ENCODE measurements at regions not wholly inside any gene's neighbourhood (a gene's known extent, or its start where the extent isn't known, plus 50 kb on each side); places are given as distances from the start of the nearest gene placed in this dataset.

DNA sequence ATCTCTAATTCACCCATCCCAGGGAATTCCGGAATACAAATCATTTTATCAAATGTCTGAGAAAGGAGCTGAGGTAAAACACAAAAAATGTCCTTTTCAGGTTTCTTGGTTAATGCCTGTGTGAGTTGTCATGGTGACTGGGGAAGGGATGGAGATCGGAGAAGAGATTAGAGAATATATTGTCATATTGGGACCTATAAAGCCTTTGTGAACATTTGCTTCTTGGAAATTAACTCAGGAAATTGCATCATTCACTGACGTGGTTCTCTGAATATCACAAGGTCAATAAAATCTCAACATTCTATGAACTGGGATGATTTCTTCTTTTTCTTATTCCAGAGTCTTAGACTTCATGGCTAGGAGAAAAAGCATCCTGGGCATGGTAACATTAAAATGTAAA lies 174.8 kb upstream of the GLRA2 start:
- H3K4me3 Mint-ChIP-seq: no peak overlapping the region
- peaks cover 12% of the 10 kb centered on the region for H3K9me3 Mint-ChIP-seq
- no peaks in the 10 kb centered on the region for H3K27me3 Mint-ChIP-seq (ENCODE audit: insufficient read depth, low read depth)
- no peaks in the 10 kb centered on the region for H3K27me3 ChIP-seq
- no peaks in the 10 kb centered on the region for H3K36me3 Mint-ChIP-seq
- no peaks in the 10 kb centered on the region for H4K20me1 ChIP-seq (ENCODE audit: low read depth)
- no peaks in the 10 kb centered on the region for H3K9me3 ChIP-seq (ENCODE audit: low read depth)
- H3K4me2 ChIP-seq: no peak overlapping the region
- H3K4me1 Mint-ChIP-seq: peaks cover 14% of the 10 kb centered on the region
- H3K9ac ChIP-seq: no peak overlapping the region
- H3K4me3 ChIP-seq: no peak overlapping the region
- H3K27ac ChIP-seq: no peak overlapping the region
- H3K4me1 ChIP-seq: peaks cover 4% of the 10 kb centered on the region
- H3K36me3 ChIP-seq: no peaks in the 10 kb centered on the region
- no peaks in the 10 kb centered on the region for H3F3A ChIP-seq (ENCODE audit: low read depth)
- no peak for DNase-seq (ENCODE audit: low spot score)
- no peak overlapping the region for H3K27ac Mint-ChIP-seq
- H2AFZ ChIP-seq (replicated peaks): no peak overlapping the region
- H3K79me2 ChIP-seq (ENCODE audit: low read depth): no peaks in the 10 kb centered on the region
- TF ChIP-seq EZH2 (IDR thresholded peaks at IDR 0.05) (no peak), EZH2phosphoT487 (IDR thresholded peaks at IDR 0.05) (no peak)
- TF ChIP-seq, protein P1, sequence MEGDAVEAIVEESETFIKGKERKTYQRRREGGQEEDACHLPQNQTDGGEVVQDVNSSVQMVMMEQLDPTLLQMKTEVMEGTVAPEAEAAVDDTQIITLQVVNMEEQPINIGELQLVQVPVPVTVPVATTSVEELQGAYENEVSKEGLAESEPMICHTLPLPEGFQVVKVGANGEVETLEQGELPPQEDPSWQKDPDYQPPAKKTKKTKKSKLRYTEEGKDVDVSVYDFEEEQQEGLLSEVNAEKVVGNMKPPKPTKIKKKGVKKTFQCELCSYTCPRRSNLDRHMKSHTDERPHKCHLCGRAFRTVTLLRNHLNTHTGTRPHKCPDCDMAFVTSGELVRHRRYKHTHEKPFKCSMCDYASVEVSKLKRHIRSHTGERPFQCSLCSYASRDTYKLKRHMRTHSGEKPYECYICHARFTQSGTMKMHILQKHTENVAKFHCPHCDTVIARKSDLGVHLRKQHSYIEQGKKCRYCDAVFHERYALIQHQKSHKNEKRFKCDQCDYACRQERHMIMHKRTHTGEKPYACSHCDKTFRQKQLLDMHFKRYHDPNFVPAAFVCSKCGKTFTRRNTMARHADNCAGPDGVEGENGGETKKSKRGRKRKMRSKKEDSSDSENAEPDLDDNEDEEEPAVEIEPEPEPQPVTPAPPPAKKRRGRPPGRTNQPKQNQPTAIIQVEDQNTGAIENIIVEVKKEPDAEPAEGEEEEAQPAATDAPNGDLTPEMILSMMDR (IDR thresholded peaks at IDR 0.05): no peak

DNA sequence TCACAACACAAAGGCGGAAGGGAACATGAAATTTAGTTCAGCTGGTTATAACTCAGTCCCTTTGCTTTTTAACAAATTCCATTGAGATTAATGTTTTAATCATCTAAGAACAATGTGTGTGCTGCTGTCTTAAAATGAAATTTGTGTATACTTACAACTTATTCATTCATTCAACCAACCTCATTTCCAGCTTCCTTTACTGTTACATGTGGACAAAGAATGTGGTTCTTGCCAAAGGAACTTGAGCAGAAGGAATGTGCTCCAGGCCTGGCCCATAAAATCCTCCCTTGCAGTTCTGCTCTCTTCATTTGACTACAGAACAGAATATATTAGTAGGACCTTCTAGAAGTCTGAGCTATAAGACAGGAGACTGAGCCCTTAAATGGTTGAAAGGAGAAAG lies 176.8 kb upstream of the GLRA2 start:
- Mint-ChIP-seq H3K36me3 (no peaks in the 10 kb centered on the region), H3K27ac (no peak overlapping the region), H3K27me3 (ENCODE audit: insufficient read depth, low read depth) (no peaks in the 10 kb centered on the region), H3K4me3 (no peak overlapping the region), H3K4me1 (peaks cover 14% of the 10 kb centered on the region), H3K9me3 (peaks cover 12% of the 10 kb centered on the region)
- no peaks in the 10 kb centered on the region for H3K27me3 ChIP-seq
- no peak for DNase-seq (ENCODE audit: low spot score)
- H3K4me2 ChIP-seq: peak overlapping the region; percentile 21
- TF ChIP-seq EZH2phosphoT487 (IDR thresholded peaks at IDR 0.05) (no peak), EZH2 (IDR thresholded peaks at IDR 0.05) (no peak)
- H3K9ac ChIP-seq: no peak overlapping the region
- H4K20me1 ChIP-seq (ENCODE audit: low read depth): no peaks in the 10 kb centered on the region
- H3K4me1 ChIP-seq: peaks cover 4% of the 10 kb centered on the region
- no peaks in the 10 kb centered on the region for H3F3A ChIP-seq (ENCODE audit: low read depth)
- no peak overlapping the region for H3K4me3 ChIP-seq
- H3K36me3 ChIP-seq: no peaks in the 10 kb centered on the region
- no peaks in the 10 kb centered on the region for H3K79me2 ChIP-seq (ENCODE audit: low read depth)
- H2AFZ ChIP-seq (replicated peaks): no peak overlapping the region
- H3K27ac ChIP-seq: no peak overlapping the region
- no peaks in the 10 kb centered on the region for H3K9me3 ChIP-seq (ENCODE audit: low read depth)

DNA sequence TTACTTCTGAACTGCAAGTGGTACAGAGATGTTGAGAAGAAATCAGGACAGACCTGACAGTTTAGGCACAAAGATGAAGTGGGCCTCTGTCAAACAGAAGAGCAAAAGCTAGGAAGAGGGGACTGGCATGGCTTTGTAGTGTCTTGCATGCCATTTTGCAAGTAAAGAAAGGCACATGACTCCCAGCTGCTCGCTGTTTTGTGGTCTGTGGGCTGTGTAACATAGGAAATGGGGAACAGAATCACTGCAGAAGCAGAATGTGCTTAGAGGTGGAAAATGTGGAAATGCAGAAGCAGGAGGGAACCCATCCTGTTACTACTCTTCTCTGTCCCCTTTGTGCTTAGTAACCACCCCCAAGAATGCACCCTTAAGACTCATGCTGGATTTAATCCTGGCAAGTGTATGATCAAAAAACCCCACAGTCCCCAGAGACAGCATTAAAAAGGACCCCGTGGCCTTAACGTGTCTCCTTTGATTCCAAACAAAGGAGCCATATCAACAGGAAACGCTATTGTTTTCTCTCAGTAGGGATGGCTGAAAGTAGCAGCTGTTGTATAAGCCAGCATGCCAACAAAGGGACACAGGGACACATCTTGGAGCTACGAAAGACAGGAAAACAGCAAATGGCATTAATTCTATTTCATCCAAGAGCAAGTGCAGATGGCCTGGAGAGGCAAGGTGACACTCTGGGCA lies 177.6 kb upstream of the GLRA2 start:
- H3K36me3 ChIP-seq: no peaks in the 10 kb centered on the region
- peaks cover 12% of the 10 kb centered on the region for H3K9me3 Mint-ChIP-seq
- no peaks in the 10 kb centered on the region for H3K36me3 Mint-ChIP-seq
- H3K4me3 ChIP-seq: no peak overlapping the region
- TF ChIP-seq EZH2phosphoT487 (IDR thresholded peaks at IDR 0.05): peak; percentile 42
- TF ChIP-seq, protein P1 (IDR thresholded peaks at IDR 0.05): no peak
- no peaks in the 10 kb centered on the region for H3K9me3 ChIP-seq (ENCODE audit: low read depth)
- H3K27ac Mint-ChIP-seq: peak overlapping the region; percentile 68
- no peaks in the 10 kb centered on the region for H3K79me2 ChIP-seq (ENCODE audit: low read depth)
- H3K4me3 Mint-ChIP-seq: no peak overlapping the region
- no peaks in the 10 kb centered on the region for H4K20me1 ChIP-seq (ENCODE audit: low read depth)
- DNase-seq (ENCODE audit: low spot score): peak; percentile 66
- no peaks in the 10 kb centered on the region for H3K27me3 ChIP-seq
- H3K4me2 ChIP-seq: peak overlapping the region; percentile 21
- H3K4me1 Mint-ChIP-seq: peaks cover 14% of the 10 kb centered on the region
- no peak overlapping the region for H2AFZ ChIP-seq (replicated peaks)
- H3K4me1 ChIP-seq: peaks cover 4% of the 10 kb centered on the region
- H3K27me3 Mint-ChIP-seq (ENCODE audit: insufficient read depth, low read depth): no peaks in the 10 kb centered on the region
- H3K27ac ChIP-seq: no peak overlapping the region
- no peak overlapping the region for H3K9ac ChIP-seq
- H3F3A ChIP-seq (ENCODE audit: low read depth): no peaks in the 10 kb centered on the region

DNA sequence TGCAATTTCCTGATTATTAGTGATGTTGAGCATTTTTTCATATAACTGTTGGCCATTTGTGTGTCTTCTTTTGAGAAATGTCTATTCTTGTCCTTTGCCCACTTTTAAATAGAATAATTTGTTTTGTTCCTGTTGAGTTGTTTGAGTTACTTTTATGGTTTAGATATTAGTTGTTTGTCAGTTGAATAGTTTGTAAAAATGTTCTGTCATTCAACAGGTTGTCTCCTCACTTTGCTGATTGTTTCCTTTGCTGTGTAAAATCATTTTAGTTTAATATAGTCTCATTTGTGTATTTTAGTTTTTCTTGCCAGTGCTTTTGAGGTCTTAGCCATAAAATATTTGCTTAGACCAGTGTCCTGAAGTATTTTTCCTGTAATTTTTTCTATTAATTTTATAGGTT lies 181.8 kb upstream of the GLRA2 start:
- H3K36me3 Mint-ChIP-seq: no peaks in the 10 kb centered on the region
- Histone ChIP-seq H3K9me3 (ENCODE audit: low read depth) (peaks cover 7% of the 10 kb centered on the region), H3K4me3 (no peak overlapping the region), H3K27ac (no peak overlapping the region), H3K27me3 (no peaks in the 10 kb centered on the region), H3K36me3 (no peaks in the 10 kb centered on the region), H3F3A (ENCODE audit: low read depth) (no peaks in the 10 kb centered on the region), H2AFZ (replicated peaks) (no peak overlapping the region), H3K79me2 (ENCODE audit: low read depth) (no peaks in the 10 kb centered on the region), H3K4me2 (no peak overlapping the region), H4K20me1 (ENCODE audit: low read depth) (no peaks in the 10 kb centered on the region), H3K4me1 (peaks cover 4% of the 10 kb centered on the region), H3K9ac (no peak overlapping the region)
- no peaks in the 10 kb centered on the region for H3K27me3 Mint-ChIP-seq (ENCODE audit: insufficient read depth, low read depth)
- TF ChIP-seq EZH2phosphoT487 (IDR thresholded peaks at IDR 0.05) (no peak), EZH2 (IDR thresholded peaks at IDR 0.05) (no peak)
- TF ChIP-seq, protein P1 (IDR thresholded peaks at IDR 0.05): no peak
- H3K4me3 Mint-ChIP-seq: no peak overlapping the region
- peaks cover 12% of the 10 kb centered on the region for H3K4me1 Mint-ChIP-seq
- no peak overlapping the region for H3K27ac Mint-ChIP-seq
- no peak for DNase-seq (ENCODE audit: low spot score)
- H3K9me3 Mint-ChIP-seq: peaks cover 19% of the 10 kb centered on the region
